T-cell (primary cell): ENCODE measurements at regions not wholly inside any gene's neighbourhood (a gene's known extent, or its start where the extent isn't known, plus 50 kb on each side); places are given as distances from the start of the nearest gene placed in this dataset.

Experiments
- ATAC-seq, 4 experiments: fragments of 200-7000 bp in 3 of 4; fragments of 150-1000 bp in 1 of 4; cut with Tn5 transposase; replicated peaks in 1 of 4; 1 replicate in 3 of 4; 2 replicates in 1 of 4; pipeline ENCODE4 v1.10.0; 2021; ENCODE audit warnings: moderate library complexity in 3 of 4, mild to moderate bottlenecking in 2 of 4, moderate number of reproducible peaks in 1 of 4
- CTCF ChIA-PET, 2 donors: fragments of 300-600 bp; sonication (Branson Sonifier 250); formaldehyde crosslinking; loops; one replicate each; lab custom pipeline; 2022; ENCODE audit warnings: antibody characterized with exemption in 2 of 2; lab: Charles Lee
- POLR2A ChIA-PET, 2 donors: fragments of 300-600 bp; sonication (Branson Sonifier 250); formaldehyde crosslinking; loops; one replicate each; lab custom pipeline; 2022; ENCODE audit warnings: antibody characterized with exemption in 2 of 2; lab: Charles Lee
- DNase-seq, 35 experiments: peaks; one replicate each; pipeline versions ENCODE4 v3.0.0 to v3.0.0-alpha.2; 2013 to 2023
- H3K27ac ChIP-seq: one replicate; pipeline ENCODE4 v1.5.1; 2013; ENCODE audit warnings: low read length
- H3K27me3 ChIP-seq, 2 experiments: replicated peaks in 1 of 2; 1 replicate in 1 of 2; 2 replicates in 1 of 2; pipeline versions ENCODE4 v1.6.1 to v1.7.0; 2013; ENCODE audit warnings: low read length in 1 of 2, mixed read lengths in 1 of 2; ENCODE audit not compliant: control insufficient read depth in 2 of 2, insufficient read depth in 2 of 2; ENCODE audit errors: extremely low read depth in 1 of 2
- H3K36me3 ChIP-seq, 2 donors: 1 replicate in 1 of 2; 2 replicates in 1 of 2; pipeline versions ENCODE4 v1.6.1 to v1.7.0; 2013; ENCODE audit warnings: low read length in 1 of 2; ENCODE audit not compliant: control insufficient read depth in 2 of 2, insufficient read depth in 1 of 2; ENCODE audit errors: extremely low read depth in 1 of 2
- H3K4me1 ChIP-seq, 2 experiments: 1 replicate in 1 of 2; 2 replicates in 1 of 2; pipeline versions ENCODE4 v1.6.1 to v1.7.0; 2013; ENCODE audit warnings: low read length in 2 of 2, mixed read lengths in 1 of 2; ENCODE audit not compliant: insufficient read depth in 2 of 2, control insufficient read depth in 1 of 2; ENCODE audit errors: extremely low read depth in 1 of 2
- H3K4me3 ChIP-seq, 2 donors: 1 replicate in 1 of 2; 2 replicates in 1 of 2; pipeline versions ENCODE4 v1.5.1 to v1.7.0; 2013; ENCODE audit warnings: mild to moderate bottlenecking in 2 of 2, low read length in 1 of 2, moderate library complexity in 1 of 2; ENCODE audit not compliant: control insufficient read depth in 1 of 2; ENCODE audit errors: extremely low read depth in 1 of 2
- H3K9me3 ChIP-seq: 2 replicates; pipeline ENCODE4 v1.7.0; 2013
- H3K27ac Mint-ChIP-seq, 2 donors: one replicate each; pipeline ENCODE4 v1.8.0; 2020 to 2021; ENCODE audit warnings: mild to moderate bottlenecking in 2 of 2, mixed read lengths in 2 of 2
- H3K27me3 Mint-ChIP-seq, 2 donors: one replicate each; pipeline ENCODE4 v1.8.0; 2021 to 2022; ENCODE audit warnings: mixed read lengths in 2 of 2
- H3K36me3 Mint-ChIP-seq: one replicate; pipeline ENCODE4 v1.8.0; 2021; ENCODE audit warnings: mixed read lengths
- H3K4me1 Mint-ChIP-seq, 3 donors: one replicate each; pipeline ENCODE4 v1.8.0; 2020 to 2022; ENCODE audit warnings: mixed read lengths in 3 of 3, mild to moderate bottlenecking in 1 of 3
- H3K4me3 Mint-ChIP-seq, 3 donors: one replicate each; pipeline ENCODE4 v1.8.0; 2020 to 2022; ENCODE audit warnings: mild to moderate bottlenecking in 3 of 3, mixed read lengths in 3 of 3, moderate library complexity in 3 of 3
- H3K9me3 Mint-ChIP-seq, 3 donors: one replicate each; pipeline ENCODE4 v1.8.0; 2020 to 2022; ENCODE audit warnings: mixed read lengths in 3 of 3
- WGBS: methylation state at CpG from one replicate; pipeline ENCODE4 v1.1.5; 2013; ENCODE audit warnings: missing lambda C conversion rate; ENCODE audit not compliant: insufficient coverage; 5-methylcytosine and 5-hydroxymethylcytosine counted together

- Histone ChIP-seq H3K4me1 (no peaks in the 10 kb centered on the region), H3K9me3 (no peaks in the 10 kb centered on the region)
These were observed 60.7 kb upstream of the LCORL start for GRCh38 chr4:18082236-18082635.

GRCh38 chr4:18081708-18082107, 60.2 kb upstream of the LCORL start:
- Mint-ChIP-seq H3K4me1 (no peaks in the 10 kb centered on the region), H3K27me3 (peaks cover 37 to 40% of the 10 kb centered on the region in 2 donors), H3K4me3 (no peak overlapping the region), H3K36me3 (no peaks in the 10 kb centered on the region), H3K9me3 (no peaks in the 10 kb centered on the region), H3K27ac (no peak overlapping the region)
- ATAC-seq, result no peak
- no peak overlapping the region for H3K27ac ChIP-seq
- ChIA-PET POLR2A (interaction anchor here in 1 of 2 donors (0.6 kb wide), 1 partner anchor 30 kb away, joined by 3 read pairs; no protein-coding TSS in a partner anchor), CTCF (no interaction called here)
- no peak overlapping the region for H3K4me3 ChIP-seq
- DNase-seq, result no peak
- no peaks in the 10 kb centered on the region for H3K36me3 ChIP-seq
- H3K4me1 ChIP-seq, result no peaks in the 10 kb centered on the region
- no peaks in the 10 kb centered on the region for H3K27me3 ChIP-seq
- H3K9me3 ChIP-seq, result no peaks in the 10 kb centered on the region
- no CpG with 5 or more reads among the region's 3 CpGs for WGBS

More at GRCh38 chr4:18082236-18082635, 60.7 kb upstream of the LCORL start:
- Histone ChIP-seq H3K4me3 (no peak overlapping the region), H3K36me3 (no peaks in the 10 kb centered on the region), H3K27me3 (no peaks in the 10 kb centered on the region), H3K27ac (no peak overlapping the region)
- no peaks in the 10 kb centered on the region for H3K36me3 Mint-ChIP-seq
- H3K27ac Mint-ChIP-seq, result no peak overlapping the region
- peaks cover 0 to 4% (median 2%) of the 10 kb centered on the region in 3 donors for H3K9me3 Mint-ChIP-seq
- no peak for DNase-seq
- H3K27me3 Mint-ChIP-seq, result peaks cover 41 to 45% of the 10 kb centered on the region in 2 donors
- ChIA-PET CTCF (no interaction called here), POLR2A (no interaction called here)
- H3K4me1 Mint-ChIP-seq, result no peaks in the 10 kb centered on the region
- H3K4me3 Mint-ChIP-seq, result no peak overlapping the region
- ATAC-seq, result no peak

GRCh38 chr4:18077808-18078207, 56.3 kb upstream of the LCORL start:
- no peak for ATAC-seq
- CTCF ChIA-PET, result no interaction called here
- no peak overlapping the region for H3K4me3 Mint-ChIP-seq

GRCh38 chr4:18075823-18076433, 54.4 kb upstream of the LCORL start:
- CTCF ChIA-PET, result interaction anchor here (0.6 to 0.8 kb wide), 3 partner anchors 9 to 65 kb away, joined by 3 to 8 read pairs (median 3); no protein-coding TSS in a partner anchor
- H3K4me1 Mint-ChIP-seq, result peaks cover 3 to 8% (median 4%) of the 10 kb centered on the region in 3 donors

More at GRCh38 chr4:18077808-18078207, 56.3 kb upstream of the LCORL start:
- no peak for DNase-seq
- WGBS, result 100% methylated on average over 2 of the region's 5 CpGs
- no peaks in the 10 kb centered on the region for H3K36me3 Mint-ChIP-seq
- H3K9me3 Mint-ChIP-seq, result peaks cover 0 to 8% (median 7%) of the 10 kb centered on the region in 3 donors
- Histone ChIP-seq H3K4me1 (no peaks in the 10 kb centered on the region), H3K9me3 (no peaks in the 10 kb centered on the region), H3K27ac (no peak overlapping the region), H3K27me3 (no peaks in the 10 kb centered on the region), H3K36me3 (no peaks in the 10 kb centered on the region), H3K4me3 (no peak overlapping the region)
- no peak overlapping the region for H3K27ac Mint-ChIP-seq
- H3K27me3 Mint-ChIP-seq, result peaks cover 19 to 20% of the 10 kb centered on the region in 2 donors
- POLR2A ChIA-PET, result no interaction called here
- H3K4me1 Mint-ChIP-seq, result peaks cover 3 to 8% (median 4%) of the 10 kb centered on the region in 3 donors

GRCh38 chr4:18071894-18072293, 50.3 kb upstream of the LCORL start:
- Mint-ChIP-seq H3K4me3 (no peak overlapping the region), H3K27me3 (peaks cover 41% of the 10 kb centered on the region in 2 donors), H3K9me3 (peaks cover 0 to 8% (median 7%) of the 10 kb centered on the region in 3 donors), H3K36me3 (no peaks in the 10 kb centered on the region), H3K27ac (no peak overlapping the region), H3K4me1 (peaks cover 3 to 8% (median 4%) of the 10 kb centered on the region in 3 donors)
- ChIA-PET CTCF (no interaction called here), POLR2A (no interaction called here)
- ATAC-seq (no peak), DNase-seq (no peak)
- no peaks in the 10 kb centered on the region for H3K4me1 ChIP-seq
- H3K4me3 ChIP-seq, result no peak overlapping the region
- peaks cover 6 to 10% of the 10 kb centered on the region in 2 experiments for H3K27me3 ChIP-seq
- H3K27ac ChIP-seq, result no peak overlapping the region
- H3K36me3 ChIP-seq, result no peaks in the 10 kb centered on the region
- no peaks in the 10 kb centered on the region for H3K9me3 ChIP-seq

More at GRCh38 chr4:18075823-18076433, 54.4 kb upstream of the LCORL start:
- no peaks in the 10 kb centered on the region for H3K4me1 ChIP-seq
- Mint-ChIP-seq H3K27me3 (peaks cover 27 to 29% of the 10 kb centered on the region in 2 donors), H3K36me3 (no peaks in the 10 kb centered on the region), H3K27ac (no peak overlapping the region), H3K9me3 (peaks cover 0 to 8% (median 7%) of the 10 kb centered on the region in 3 donors), H3K4me3 (no peak overlapping the region)
- no peak overlapping the region for H3K4me3 ChIP-seq
- no peaks in the 10 kb centered on the region for H3K36me3 ChIP-seq
- DNase-seq (peak in 32 of 35 experiments; percentile 3 to 56 (median 29)), ATAC-seq (peak in 3 of 4 experiments; percentile 32 to 75 (median 53))
- POLR2A ChIA-PET, result no interaction called here
- H3K27me3 ChIP-seq, result no peaks in the 10 kb centered on the region
- H3K27ac ChIP-seq, result no peak overlapping the region
- 56% methylated on average over 5 of the region's 8 CpGs for WGBS
- H3K9me3 ChIP-seq, result no peaks in the 10 kb centered on the region
